ENCODE measurements at regions not wholly inside any gene's neighbourhood (a gene's known extent, or its start where the extent isn't known, plus 50 kb on each side); places are given as distances from the start of the nearest gene placed in this dataset.

DNA sequence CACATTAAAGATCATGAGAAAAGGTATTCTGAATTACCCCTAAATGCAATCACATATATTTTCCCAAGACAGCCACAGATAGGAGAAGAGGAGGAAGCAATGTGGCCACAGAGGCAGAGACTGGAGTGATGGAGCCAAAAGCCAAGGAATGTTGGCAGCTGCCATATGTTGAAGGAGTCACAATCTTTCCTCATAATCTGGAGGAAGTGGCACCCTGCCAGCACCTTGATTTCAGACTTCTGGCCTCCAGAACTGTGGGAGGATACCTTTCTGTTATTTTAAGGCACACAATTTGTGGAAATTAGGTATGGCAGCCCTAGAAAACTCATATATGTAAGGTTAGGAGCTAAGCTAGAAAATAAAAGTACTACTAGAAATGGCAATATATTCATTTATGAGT, 139.9 kb upstream of the GAS1 start:
- Histone ChIP-seq H3K9me3 (ENCODE audit: low read depth, low read length) (no peaks in the 10 kb centered on the region), H3K4me3 (ENCODE audit: low read length) (no peak overlapping the region), H3K4me1 (ENCODE audit: insufficient read depth, low read length) (no peaks in the 10 kb centered on the region), H3K27me3 (ENCODE audit: insufficient read depth, low read length) (no peaks in the 10 kb centered on the region)

DNA sequence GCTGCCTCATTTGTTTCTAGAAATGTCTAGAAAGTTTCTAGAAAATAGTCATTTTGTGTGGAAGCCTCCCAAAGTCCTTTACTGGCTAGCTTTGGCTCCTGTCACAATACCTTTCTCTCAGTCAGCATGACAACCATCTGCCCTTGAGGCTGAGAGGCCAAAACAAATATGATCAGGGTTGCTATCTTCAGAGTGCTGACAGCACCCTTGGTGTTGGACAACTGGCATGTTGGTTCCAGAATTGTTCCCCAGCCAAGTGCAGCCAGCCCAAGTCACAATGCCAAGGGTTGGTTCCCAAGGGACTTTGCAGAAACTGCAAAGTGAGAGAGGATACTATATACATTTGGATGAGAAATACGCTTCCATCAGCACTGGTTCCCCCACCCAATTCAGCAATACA, 140.9 kb upstream of the GAS1 start:
- no peaks in the 10 kb centered on the region for H3K27me3 ChIP-seq (ENCODE audit: insufficient read depth, low read length)
- H3K4me1 ChIP-seq (ENCODE audit: insufficient read depth, low read length): no peaks in the 10 kb centered on the region
- H3K4me3 ChIP-seq (ENCODE audit: low read length): no peak overlapping the region
- no peaks in the 10 kb centered on the region for H3K9me3 ChIP-seq (ENCODE audit: low read depth, low read length)

DNA sequence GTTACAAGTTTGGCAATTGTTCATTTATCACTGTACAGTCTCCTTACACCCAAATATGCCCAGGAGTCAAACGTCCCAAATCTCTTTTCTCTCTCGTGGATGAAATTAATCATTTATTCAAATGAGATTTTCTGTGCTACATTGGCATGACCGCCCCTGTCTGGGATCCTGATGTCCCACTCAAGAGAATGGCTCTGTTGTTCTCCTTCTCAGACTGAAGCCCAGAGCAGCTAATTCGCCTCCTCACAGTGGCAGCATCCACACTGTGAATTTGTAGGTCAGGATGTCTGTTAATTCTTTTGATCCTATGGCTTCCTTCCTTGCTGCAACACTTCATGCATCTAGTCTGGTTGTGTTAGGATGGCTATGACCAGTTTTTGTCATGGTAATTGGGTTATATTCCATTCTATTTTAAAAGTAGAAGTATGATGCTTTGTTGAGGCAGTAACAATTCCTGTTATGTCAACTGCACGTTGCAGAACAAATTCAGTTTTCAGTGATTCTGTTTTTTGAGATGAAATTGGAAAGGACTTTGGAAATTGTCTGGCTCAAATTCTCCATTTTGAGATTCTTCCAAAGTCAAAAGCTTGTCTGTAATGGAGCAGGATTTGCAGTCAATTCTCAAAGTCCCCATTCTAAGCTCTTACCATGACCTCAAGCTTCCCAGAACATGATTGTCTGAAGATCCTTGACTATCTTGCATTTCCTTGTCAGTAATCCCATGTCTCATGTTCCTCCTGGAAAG, 141.5 kb upstream of the GAS1 start:
- no peaks in the 10 kb centered on the region for H3K9me3 ChIP-seq (ENCODE audit: low read depth, low read length)
- no peaks in the 10 kb centered on the region for H3K4me1 ChIP-seq (ENCODE audit: insufficient read depth, low read length)
- no peaks in the 10 kb centered on the region for H3K27me3 ChIP-seq (ENCODE audit: insufficient read depth, low read length)
- H3K4me3 ChIP-seq (ENCODE audit: low read length): no peak overlapping the region

DNA sequence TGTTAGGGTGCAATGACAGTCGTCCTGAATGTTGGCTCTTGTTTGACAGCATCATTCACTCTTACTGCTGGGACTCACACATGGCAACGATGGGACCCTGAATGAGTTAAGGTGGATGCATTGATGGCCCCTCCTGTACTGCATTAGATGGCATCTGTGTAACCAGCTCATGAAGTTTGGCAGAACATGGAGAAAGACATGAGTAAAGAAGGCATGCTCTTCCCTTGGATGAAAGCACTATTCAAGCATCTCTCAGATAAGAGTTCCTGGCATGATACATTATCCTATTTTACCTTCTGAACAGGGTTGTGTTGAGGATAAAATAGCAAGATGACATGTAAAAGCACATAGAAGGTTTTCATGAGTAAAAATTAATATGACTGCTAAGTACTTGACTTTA, 142.2 kb upstream of the GAS1 start:
- H3K9me3 ChIP-seq (ENCODE audit: low read depth, low read length): no peaks in the 10 kb centered on the region
- H3K27me3 ChIP-seq (ENCODE audit: insufficient read depth, low read length): no peaks in the 10 kb centered on the region
- no peaks in the 10 kb centered on the region for H3K4me1 ChIP-seq (ENCODE audit: insufficient read depth, low read length)
- no peak overlapping the region for H3K4me3 ChIP-seq (ENCODE audit: low read length)

DNA sequence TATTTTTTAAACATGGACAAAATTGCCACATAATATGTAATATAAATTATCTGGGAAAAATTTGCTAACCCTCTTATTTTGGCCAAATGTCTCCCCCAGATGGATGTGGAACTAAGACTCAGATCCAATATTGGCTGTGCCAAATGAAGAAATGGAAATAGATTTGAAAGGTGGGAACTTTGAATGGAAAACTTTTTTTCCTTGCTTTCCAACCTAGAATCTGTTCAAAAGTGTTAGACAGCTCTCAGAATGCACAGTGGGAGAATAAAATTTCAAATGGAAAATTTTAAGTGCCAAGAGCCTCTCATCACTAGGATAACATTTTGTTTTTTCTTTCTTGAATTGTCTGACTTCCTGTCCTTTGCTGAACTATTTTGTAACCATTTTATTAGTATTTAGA, 142.6 kb upstream of the GAS1 start:
- H3K4me1 ChIP-seq (ENCODE audit: insufficient read depth, low read length): no peaks in the 10 kb centered on the region
- no peaks in the 10 kb centered on the region for H3K27me3 ChIP-seq (ENCODE audit: insufficient read depth, low read length)
- no peaks in the 10 kb centered on the region for H3K9me3 ChIP-seq (ENCODE audit: low read depth, low read length)
- H3K4me3 ChIP-seq (ENCODE audit: low read length): no peak overlapping the region

DNA sequence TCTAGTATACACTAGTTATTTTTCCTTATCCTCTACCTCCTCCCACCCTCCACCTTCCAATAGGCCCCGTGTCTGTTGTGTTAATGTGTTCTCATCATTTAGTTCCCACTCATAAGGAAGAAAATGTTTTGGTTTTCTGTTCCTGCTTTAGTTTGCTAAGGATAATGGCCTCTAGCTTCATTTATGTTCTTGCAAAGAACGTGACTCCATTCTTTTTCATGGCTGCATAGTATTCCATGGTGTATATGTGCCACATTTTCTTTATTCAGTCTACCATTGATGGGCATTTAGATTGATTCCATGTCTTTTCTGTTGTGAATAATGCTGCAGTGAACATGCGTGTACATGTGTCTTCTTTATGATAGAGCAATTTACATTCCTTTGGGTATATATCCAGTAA, 146.5 kb upstream of the GAS1 start:
- no peak overlapping the region for H3K4me3 ChIP-seq (ENCODE audit: low read length)
- no peaks in the 10 kb centered on the region for H3K4me1 ChIP-seq (ENCODE audit: insufficient read depth, low read length)
- H3K27me3 ChIP-seq (ENCODE audit: insufficient read depth, low read length): no peaks in the 10 kb centered on the region
- no peaks in the 10 kb centered on the region for H3K9me3 ChIP-seq (ENCODE audit: low read depth, low read length)

DNA sequence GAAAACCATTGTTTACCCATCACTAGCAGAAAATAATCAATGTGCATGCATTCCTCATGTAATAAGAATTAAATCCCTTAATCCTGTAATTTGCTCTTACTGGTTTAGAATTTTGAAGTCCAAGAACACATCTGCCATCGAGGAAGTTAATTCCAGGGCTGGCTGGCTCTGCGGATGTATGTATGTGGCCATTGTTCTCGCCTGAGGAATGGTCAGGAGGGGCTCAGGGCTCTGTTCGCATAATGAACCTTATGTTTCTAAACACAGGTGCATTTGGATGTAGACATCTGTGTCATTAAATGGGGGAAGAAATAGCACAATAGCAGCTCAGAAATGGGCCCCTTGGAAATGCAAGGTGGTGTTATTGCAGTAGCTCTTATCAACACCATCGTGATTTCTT, 148.6 kb upstream of the GAS1 start:
- H3K4me3 ChIP-seq (ENCODE audit: low read length): no peak overlapping the region
- H3K9me3 ChIP-seq (ENCODE audit: low read depth, low read length): no peaks in the 10 kb centered on the region

DNA sequence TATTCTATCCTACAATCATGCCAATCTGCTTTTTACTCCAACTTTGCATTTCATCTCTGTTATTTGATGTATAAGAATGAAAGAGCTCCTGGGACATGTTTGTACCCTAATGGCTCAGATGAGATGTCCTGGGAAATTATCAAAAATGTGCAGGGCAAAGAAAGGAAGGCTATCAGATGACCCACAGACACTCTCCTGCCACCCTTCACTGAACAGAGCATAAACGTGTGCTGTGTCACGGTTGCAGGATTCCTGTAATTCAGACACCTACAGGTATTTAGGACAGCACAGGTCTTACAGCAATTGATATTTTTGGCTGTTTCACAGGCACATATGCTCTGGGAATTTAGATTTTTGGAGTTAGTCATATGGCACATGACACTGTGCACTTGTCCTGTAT, 149.2 kb upstream of the GAS1 start:
- Histone ChIP-seq H3K4me1 (ENCODE audit: insufficient read depth, low read length) (no peaks in the 10 kb centered on the region), H3K27me3 (ENCODE audit: insufficient read depth, low read length) (no peaks in the 10 kb centered on the region), H3K4me3 (ENCODE audit: low read length) (no peak overlapping the region), H3K9me3 (ENCODE audit: low read depth, low read length) (no peaks in the 10 kb centered on the region)

More for the DNA sequence above, 148.6 kb upstream of the GAS1 start:
- H3K4me1 ChIP-seq (ENCODE audit: insufficient read depth, low read length): no peaks in the 10 kb centered on the region
- H3K27me3 ChIP-seq (ENCODE audit: insufficient read depth, low read length): no peaks in the 10 kb centered on the region

DNA sequence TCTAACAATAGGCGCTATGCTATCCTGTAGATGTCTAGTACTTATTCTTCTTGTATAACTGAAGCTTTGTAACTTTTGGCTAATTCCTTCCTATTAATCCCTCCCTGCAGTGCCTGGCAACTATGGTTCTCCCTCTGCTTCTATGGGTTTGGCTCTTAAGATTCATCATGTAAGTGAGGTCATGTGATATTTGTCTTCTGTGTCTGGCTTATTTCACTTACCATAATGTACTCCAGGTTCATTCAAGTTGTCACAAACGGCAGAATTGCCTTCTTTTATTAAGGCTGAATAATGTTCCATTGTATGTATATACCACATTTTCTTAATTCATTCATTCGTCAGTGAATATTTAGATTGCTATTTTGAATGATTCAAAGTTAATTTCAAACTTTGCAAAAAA, 149.9 kb upstream of the GAS1 start:
- H3K4me1 ChIP-seq (ENCODE audit: insufficient read depth, low read length): no peaks in the 10 kb centered on the region
- H3K27me3 ChIP-seq (ENCODE audit: insufficient read depth, low read length): no peaks in the 10 kb centered on the region
- H3K4me3 ChIP-seq (ENCODE audit: low read length): no peak overlapping the region
- H3K9me3 ChIP-seq (ENCODE audit: low read depth, low read length): no peaks in the 10 kb centered on the region

DNA sequence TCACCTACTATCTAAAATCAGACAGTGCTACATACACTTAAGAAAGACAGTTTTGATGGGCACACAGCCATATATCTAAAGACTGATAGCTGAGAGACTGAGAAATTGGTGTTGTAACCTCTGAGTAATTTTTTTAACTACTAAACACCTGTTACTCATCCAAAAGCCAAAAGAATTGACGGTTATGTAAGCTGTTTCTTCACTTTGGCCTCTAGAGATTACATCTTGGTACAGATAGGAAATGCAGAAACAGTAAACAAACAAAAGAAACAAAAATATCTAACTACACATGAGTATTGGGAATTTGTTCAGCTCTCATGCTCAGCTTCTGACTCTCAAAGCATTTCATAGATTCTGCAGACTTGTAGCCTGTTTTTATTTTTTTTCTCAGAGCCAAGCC, 152.1 kb upstream of the GAS1 start:
- H3K27me3 ChIP-seq (ENCODE audit: insufficient read depth, low read length): no peaks in the 10 kb centered on the region
- H3K9me3 ChIP-seq (ENCODE audit: low read depth, low read length): no peaks in the 10 kb centered on the region
- H3K4me1 ChIP-seq (ENCODE audit: insufficient read depth, low read length): no peaks in the 10 kb centered on the region
- no peak overlapping the region for H3K4me3 ChIP-seq (ENCODE audit: low read length)

DNA sequence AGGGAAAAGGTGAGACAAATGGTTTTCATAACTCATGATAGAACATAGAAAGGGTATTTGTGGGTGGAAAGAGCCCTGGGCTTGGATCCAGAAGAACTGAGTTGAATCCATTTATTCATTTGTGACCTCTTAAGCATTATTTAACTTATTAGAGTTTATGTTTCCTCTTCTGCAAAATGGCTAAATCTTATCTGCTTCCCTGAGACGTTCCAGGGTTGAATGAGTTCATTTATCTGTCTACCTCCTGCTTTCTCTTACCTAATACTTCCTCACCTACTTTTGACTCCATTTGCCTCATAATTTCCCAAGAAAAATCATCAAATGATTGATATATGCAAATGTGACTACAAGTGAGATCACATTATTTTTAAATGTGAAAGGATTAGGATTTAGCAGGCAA, 152.7 kb upstream of the GAS1 start:
- no peak overlapping the region for H3K4me3 ChIP-seq (ENCODE audit: low read length)
- no peaks in the 10 kb centered on the region for H3K9me3 ChIP-seq (ENCODE audit: low read depth, low read length)
- H3K4me1 ChIP-seq (ENCODE audit: insufficient read depth, low read length): no peaks in the 10 kb centered on the region
- no peaks in the 10 kb centered on the region for H3K27me3 ChIP-seq (ENCODE audit: insufficient read depth, low read length)

DNA sequence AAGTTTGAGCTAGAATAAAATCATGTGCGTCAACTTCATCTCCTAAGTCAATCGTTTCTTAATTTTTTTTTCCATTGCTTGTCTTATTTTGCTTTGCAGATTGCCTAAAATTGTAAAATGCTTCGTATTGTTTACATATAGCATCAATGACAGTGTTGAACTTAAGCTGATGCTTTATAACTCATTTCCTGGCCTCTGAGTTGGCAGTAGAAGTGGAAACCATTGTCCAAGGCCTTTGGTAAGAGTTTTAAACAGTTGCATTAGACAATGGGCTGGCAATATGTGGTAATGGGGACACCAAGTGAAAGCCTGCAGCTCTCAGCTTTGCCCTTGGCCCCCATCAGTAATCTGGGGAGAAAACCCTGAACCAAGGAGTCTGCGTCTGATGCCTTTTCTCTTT, 154.8 kb upstream of the GAS1 start:
- Histone ChIP-seq H3K27me3 (ENCODE audit: insufficient read depth, low read length) (peaks cover 4% of the 10 kb centered on the region), H3K4me3 (ENCODE audit: low read length) (no peak overlapping the region), H3K9me3 (ENCODE audit: low read depth, low read length) (no peaks in the 10 kb centered on the region), H3K4me1 (ENCODE audit: insufficient read depth, low read length) (no peaks in the 10 kb centered on the region)

DNA sequence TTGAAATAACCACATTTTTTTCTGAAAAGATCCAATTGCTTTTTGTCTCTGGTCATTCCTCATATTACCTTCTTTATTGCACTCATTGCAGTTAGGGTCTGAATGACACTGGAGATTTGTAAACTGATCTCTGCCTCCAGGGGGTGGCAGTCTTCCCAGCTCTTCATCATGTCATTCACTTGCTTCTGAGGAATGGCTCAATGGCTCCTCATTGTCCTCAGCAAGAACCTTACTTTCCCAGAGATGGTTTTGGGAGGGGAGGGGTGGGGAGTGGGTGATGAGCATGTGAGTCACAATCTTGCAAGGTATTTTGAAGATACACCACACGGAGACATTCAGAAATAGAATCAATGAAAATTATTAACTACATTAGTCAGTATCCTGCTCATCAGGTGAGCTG, 159.8 kb upstream of the GAS1 start:
- Histone ChIP-seq H3K4me3 (ENCODE audit: low read length) (no peak overlapping the region), H3K9me3 (ENCODE audit: low read depth, low read length) (no peaks in the 10 kb centered on the region), H3K4me1 (ENCODE audit: insufficient read depth, low read length) (no peaks in the 10 kb centered on the region), H3K27me3 (ENCODE audit: insufficient read depth, low read length) (peaks cover 4% of the 10 kb centered on the region)

DNA sequence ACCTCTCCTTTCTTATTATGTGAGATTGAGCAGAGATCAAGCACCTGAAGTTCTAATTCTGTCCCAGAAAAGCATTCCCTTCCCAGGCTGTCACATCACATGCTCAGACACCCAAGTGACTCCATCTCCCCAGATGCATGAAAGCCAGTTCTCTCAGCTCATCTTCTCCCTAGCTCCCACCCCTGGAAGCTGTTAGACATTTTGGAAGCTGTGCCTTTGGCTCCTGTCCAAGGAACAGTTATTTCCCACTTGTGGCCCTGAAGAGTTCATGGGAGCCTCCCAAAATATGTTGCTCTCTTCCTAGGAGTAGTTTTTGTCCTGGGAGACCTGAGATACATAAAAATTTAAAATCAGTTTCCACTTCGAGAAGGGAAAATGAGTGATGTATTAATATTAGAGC, 161.4 kb upstream of the GAS1 start:
- H3K4me1 ChIP-seq (ENCODE audit: insufficient read depth, low read length): no peaks in the 10 kb centered on the region
- no peak overlapping the region for H3K4me3 ChIP-seq (ENCODE audit: low read length)
- peaks cover 4% of the 10 kb centered on the region for H3K27me3 ChIP-seq (ENCODE audit: insufficient read depth, low read length)
- H3K9me3 ChIP-seq (ENCODE audit: low read depth, low read length): no peaks in the 10 kb centered on the region

DNA sequence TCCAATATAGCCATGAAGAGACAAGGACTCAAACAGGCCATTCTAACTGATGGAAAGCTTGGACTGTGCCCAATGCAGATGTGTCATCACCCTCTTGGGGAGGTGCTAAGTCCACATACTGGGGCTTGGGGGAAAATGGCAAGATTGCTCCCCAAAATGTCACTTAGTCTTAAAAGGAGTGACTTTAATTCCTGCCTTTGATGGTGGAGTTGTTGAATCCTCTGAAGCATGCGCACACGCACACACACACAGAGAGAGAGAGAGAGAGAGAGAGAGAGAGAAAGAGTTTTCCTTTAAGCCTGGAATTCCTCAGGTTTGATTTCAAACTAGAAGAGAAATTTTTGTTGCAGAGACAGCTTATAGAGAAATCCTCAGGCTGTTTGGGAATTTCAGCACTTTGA, 161.9 kb upstream of the GAS1 start:
- Histone ChIP-seq H3K27me3 (ENCODE audit: insufficient read depth, low read length) (peaks cover 4% of the 10 kb centered on the region), H3K4me3 (ENCODE audit: low read length) (no peak overlapping the region), H3K4me1 (ENCODE audit: insufficient read depth, low read length) (no peaks in the 10 kb centered on the region), H3K9me3 (ENCODE audit: low read depth, low read length) (no peaks in the 10 kb centered on the region)

DNA sequence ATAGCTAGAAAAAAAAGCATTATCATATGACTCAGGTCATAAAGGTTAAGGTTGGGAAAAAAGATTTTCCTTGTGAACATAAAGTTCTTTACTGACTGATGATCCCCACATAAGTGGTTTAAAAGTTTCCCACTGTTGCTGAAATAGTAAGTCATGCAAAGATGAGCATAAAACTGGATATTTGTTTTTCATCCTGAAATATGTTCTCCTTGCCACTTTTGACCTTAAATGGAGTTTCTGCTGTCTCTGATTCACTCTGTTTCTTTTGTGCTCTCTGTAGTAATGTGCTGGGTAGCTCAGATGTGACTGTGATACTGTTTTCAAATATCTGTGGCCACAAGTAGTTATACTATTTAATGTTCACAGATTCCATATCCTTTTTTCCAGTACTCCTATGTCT, 162.5 kb upstream of the GAS1 start:
- Histone ChIP-seq H3K9me3 (ENCODE audit: low read depth, low read length) (no peaks in the 10 kb centered on the region), H3K27me3 (ENCODE audit: insufficient read depth, low read length) (peaks cover 4% of the 10 kb centered on the region), H3K4me1 (ENCODE audit: insufficient read depth, low read length) (no peaks in the 10 kb centered on the region), H3K4me3 (ENCODE audit: low read length) (no peak overlapping the region)
